GM21447 (cell line): ENCODE measurements at regions not wholly inside any gene's neighbourhood (a gene's known extent, or its start where the extent isn't known, plus 50 kb on each side); places are given as distances from the start of the nearest gene placed in this dataset.

Experiments used
- ATAC-seq: cut with Tn5 transposase; IDR thresholded peaks from one replicate; pipeline ENCODE4 v1.9.1; 2021; ENCODE audit not compliant: unreplicated experiment

DNA sequence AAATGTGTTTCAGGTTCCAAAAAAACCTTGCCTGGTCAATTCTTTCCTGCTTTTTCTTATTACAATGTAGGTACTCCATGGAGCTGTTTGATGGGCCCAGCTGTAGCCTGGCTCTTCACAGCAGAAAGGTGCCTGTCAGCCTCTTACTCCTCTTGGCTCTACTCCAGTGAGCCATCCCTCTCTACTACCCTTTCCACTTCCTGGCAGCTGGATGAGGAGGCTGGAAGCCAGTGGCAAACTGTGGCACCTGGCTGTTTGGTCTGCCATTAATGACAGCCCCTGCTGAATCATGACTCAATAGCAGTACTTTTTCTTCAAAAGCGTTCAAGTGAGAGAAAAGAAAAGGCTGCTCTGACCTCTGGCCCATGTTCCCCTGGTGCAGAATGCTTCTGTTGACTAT is 618.1 kb downstream of the PYDC2 start:
- no peak for ATAC-seq

DNA sequence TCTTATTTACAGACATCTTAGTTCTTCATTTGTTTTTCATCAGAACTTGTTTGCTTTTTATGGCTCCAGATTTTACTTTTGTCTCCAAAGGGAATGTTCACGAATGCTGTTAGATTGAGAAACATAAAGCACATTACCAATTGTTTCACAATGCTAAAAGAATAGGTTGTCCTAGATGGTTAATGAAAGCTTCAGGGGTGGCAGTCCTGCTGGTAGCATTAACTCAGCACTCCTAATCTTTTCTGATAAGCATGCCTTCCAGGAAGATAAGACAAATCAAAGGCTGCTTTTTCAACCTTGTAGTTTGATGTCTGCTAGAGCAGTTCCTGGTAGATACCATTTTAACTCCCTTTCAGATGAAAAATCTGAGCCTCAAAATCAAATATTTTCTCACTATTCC is 619.4 kb downstream of the PYDC2 start:
- ATAC-seq: no peak

DNA sequence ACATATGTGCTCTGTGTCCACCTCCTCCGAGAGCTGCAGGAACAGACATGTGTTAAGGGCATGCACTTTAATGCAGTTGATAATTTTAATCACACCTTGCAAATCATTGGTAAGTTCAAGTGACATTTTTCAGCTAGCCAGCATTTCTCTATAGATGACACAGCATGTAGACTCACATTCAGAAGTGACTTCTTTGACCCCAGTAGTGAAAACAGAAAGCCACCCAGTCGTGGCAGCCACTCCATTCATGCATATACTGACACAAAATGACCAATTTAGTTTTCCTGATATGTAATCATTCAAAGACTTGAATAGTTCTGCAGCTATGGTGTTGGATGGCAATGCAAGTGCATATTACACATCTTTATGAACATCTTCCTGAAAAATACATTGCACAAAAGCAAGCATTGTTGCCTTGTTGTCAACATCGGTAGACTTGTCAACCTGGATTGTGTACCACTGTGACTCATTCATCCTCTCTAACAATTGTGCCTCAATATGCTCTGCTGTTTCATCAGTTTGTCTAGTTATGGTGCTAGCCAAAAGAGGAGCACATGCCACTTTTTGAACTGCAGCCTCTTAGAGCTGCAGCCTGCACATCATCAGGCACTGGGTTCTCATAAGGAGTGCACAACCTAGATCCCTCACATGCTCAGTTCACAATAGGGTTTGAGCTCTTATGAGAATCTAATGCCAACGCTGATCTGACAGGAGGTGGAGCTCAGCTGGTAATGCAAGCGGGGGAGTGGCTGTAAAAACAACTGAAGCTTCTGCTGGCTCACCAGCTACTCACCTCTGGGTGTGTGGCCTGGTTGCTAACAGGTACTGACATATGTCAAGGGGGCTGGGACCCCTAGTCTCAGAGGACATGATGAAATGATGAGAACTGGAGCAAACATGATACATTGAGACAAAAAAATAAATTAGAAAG is 622.0 kb downstream of the PYDC2 start:
- peak; percentile 97 for ATAC-seq
